Mesothelial cell of epicardium (in vitro differentiated cells): ENCODE measurements at regions not wholly inside any gene's neighbourhood (a gene's known extent, or its start where the extent isn't known, plus 50 kb on each side); places are given as distances from the start of the nearest gene placed in this dataset.

Experiments
- DNase-seq, 2 experiments: peaks; one replicate each; pipeline ENCODE4 v3.0.0; 2021; ENCODE audit warnings: low spot score in 2 of 2; ENCODE audit not compliant: unreplicated experiment in 2 of 2
- H3K27ac Mint-ChIP-seq: 2 replicates; pipeline ENCODE4 v1.8.0; 2021; ENCODE audit warnings: mixed read lengths
- H3K27me3 Mint-ChIP-seq: 2 replicates; pipeline ENCODE4 v1.8.0; 2021; ENCODE audit warnings: low read depth, mixed read lengths
- H3K36me3 Mint-ChIP-seq: 2 replicates; pipeline ENCODE4 v1.8.0; 2021; ENCODE audit warnings: mixed read lengths
- H3K4me1 Mint-ChIP-seq: 2 replicates; pipeline ENCODE4 v1.8.0; 2021; ENCODE audit warnings: mixed read lengths
- H3K4me3 Mint-ChIP-seq: 2 replicates; pipeline ENCODE4 v1.8.0; 2021; ENCODE audit warnings: mild to moderate bottlenecking, moderate library complexity, mixed read lengths
- H3K9me3 Mint-ChIP-seq: 2 replicates; pipeline ENCODE4 v1.8.0; 2021; ENCODE audit warnings: mixed read lengths
- CTCF ChIP-seq: fragments of 200-600 bp; sonication (generic); IDR thresholded peaks from one replicate; pipeline ENCODE4 v1.5.0; 2021; ENCODE audit warnings: antibody characterized with exemption; ENCODE audit not compliant: unreplicated experiment

- no peak for TF ChIP-seq CTCF
Observed at GRCh38 chr2:83573060-83573459, 886.0 kb downstream of the SUCLG1 start.

DNA sequence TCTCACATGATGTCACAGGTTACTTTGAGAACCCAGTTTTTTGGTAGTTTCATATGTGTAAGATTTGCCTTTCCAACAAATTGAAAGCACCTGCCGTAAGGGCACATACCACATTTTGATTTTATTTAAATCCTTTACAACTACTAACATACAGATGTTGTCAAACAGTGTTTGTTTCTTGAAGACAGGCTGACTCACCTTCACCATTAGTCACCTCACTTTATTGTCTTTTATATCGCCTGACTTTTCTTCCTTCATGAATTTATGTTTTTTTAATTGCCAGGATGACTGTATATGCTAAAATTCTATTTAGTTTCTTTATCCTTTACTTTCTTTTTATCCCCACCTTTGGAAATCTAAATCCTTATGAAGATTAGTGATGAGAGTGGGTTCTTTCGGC lies 886.7 kb downstream of the SUCLG1 start:
- no peak for DNase-seq
- Mint-ChIP-seq H3K27me3 (no peaks in the 10 kb centered on the region), H3K9me3 (no peaks in the 10 kb centered on the region), H3K4me1 (peaks cover 17% of the 10 kb centered on the region), H3K4me3 (no peak overlapping the region), H3K36me3 (no peaks in the 10 kb centered on the region), H3K27ac (no peak overlapping the region)
- TF ChIP-seq CTCF: no peak

More at GRCh38 chr2:83573060-83573459, 886.0 kb downstream of the SUCLG1 start:
- Mint-ChIP-seq H3K4me1 (peaks cover 23% of the 10 kb centered on the region), H3K9me3 (no peaks in the 10 kb centered on the region), H3K27ac (no peak overlapping the region), H3K36me3 (no peaks in the 10 kb centered on the region), H3K4me3 (no peak overlapping the region), H3K27me3 (no peaks in the 10 kb centered on the region)
- DNase-seq: no peak

DNA sequence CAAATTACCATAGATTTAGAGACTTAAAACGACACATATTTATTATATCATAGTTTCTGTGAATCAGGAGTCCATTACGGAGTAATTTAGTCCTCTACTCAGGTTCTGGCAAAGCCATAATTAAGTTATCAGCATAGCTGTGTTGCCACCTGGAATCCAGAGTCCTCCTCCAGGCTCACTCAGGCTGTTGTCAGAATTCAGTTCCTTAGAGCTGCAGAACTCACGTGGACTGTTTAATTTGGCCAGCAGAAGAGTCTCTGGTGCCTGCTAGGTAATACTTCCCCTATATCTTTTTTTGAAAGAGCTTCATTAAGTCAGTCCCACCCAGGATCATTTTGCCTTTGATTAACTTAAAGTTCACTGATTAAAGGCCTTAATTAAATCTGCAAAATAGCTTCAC lies 891.5 kb downstream of the SUCLG1 start:
- no peak for DNase-seq
- Mint-ChIP-seq H3K4me3 (no peak overlapping the region), H3K9me3 (peaks cover 11% of the 10 kb centered on the region), H3K4me1 (no peaks in the 10 kb centered on the region), H3K27ac (no peak overlapping the region), H3K36me3 (no peaks in the 10 kb centered on the region), H3K27me3 (no peaks in the 10 kb centered on the region)
- TF ChIP-seq CTCF: no peak

- no peak for DNase-seq
- Mint-ChIP-seq H3K4me1 (no peaks in the 10 kb centered on the region), H3K27ac (no peak overlapping the region), H3K4me3 (no peak overlapping the region), H3K27me3 (no peaks in the 10 kb centered on the region), H3K36me3 (no peaks in the 10 kb centered on the region), H3K9me3 (peaks cover 11% of the 10 kb centered on the region)
- TF ChIP-seq CTCF: no peak
Observed at GRCh38 chr2:83565626-83566025, 893.5 kb downstream of the SUCLG1 start.

DNA sequence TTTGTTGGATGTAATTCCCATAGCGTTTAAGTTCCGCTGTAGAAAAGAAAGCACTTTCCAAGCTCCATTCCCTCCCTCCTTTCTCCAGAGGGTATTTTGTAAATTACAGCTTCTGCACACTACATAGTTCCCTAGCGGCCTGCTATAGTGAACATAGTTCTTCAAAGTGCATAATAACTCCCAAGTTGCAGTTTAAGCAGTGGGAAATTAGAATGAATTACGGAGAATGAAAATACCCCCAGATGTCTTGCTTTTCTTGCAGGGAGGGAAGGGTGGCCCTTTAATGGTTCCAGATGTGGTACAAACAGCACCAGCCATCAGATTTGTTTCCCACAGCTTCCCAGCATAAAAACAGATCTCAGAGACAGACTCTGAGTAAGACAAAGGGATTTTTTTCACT lies 893.9 kb downstream of the SUCLG1 start:
- Mint-ChIP-seq H3K27me3 (no peaks in the 10 kb centered on the region), H3K36me3 (no peaks in the 10 kb centered on the region), H3K4me1 (no peaks in the 10 kb centered on the region), H3K9me3 (peaks cover 11% of the 10 kb centered on the region), H3K4me3 (no peak overlapping the region), H3K27ac (no peak overlapping the region)
- DNase-seq: no peak
- no peak for TF ChIP-seq CTCF

DNA sequence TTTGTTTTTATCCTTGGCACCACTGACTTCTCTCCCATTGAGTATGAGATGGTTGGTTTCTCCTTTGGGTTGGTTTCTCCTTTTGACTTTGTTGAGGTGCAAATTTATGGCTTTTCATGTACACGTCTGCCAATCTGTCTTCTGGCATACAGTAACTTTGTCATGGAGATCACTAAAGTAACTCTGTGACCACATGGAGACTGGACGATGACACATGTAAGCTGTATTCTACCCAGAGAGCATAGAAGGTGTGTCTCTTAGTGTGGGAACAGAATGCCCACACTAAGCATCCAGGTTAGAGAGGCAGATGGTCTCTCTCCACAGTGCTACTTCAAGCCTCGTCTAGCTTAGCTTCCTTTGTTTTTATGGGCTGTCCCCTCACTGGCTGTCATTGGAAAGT lies 897.5 kb downstream of the SUCLG1 start:
- Mint-ChIP-seq H3K9me3 (peaks cover 25% of the 10 kb centered on the region), H3K4me1 (no peaks in the 10 kb centered on the region), H3K4me3 (no peak overlapping the region), H3K27me3 (no peaks in the 10 kb centered on the region), H3K36me3 (peaks cover 7% of the 10 kb centered on the region), H3K27ac (no peak overlapping the region)
- DNase-seq: no peak
- no peak for TF ChIP-seq CTCF
